Nephron progenitor cell (in vitro differentiated cells): ENCODE measurements at regions not wholly inside any gene's neighbourhood (a gene's known extent, or its start where the extent isn't known, plus 50 kb on each side); places are given as distances from the start of the nearest gene placed in this dataset.

Experiments used
- DNase-seq: peaks from one replicate; pipeline ENCODE4 v3.0.0; 2021
- H3K27ac Mint-ChIP-seq: 2 replicates; pipeline ENCODE4 v1.8.0; 2021; ENCODE audit warnings: mild to moderate bottlenecking, moderate library complexity, mixed read lengths
- H3K27me3 Mint-ChIP-seq: 2 replicates; pipeline ENCODE4 v1.8.0; 2021; ENCODE audit warnings: mild to moderate bottlenecking, low read depth, mixed read lengths; ENCODE audit not compliant: poor library complexity
- H3K36me3 Mint-ChIP-seq: 2 replicates; pipeline ENCODE4 v1.8.0; 2021; ENCODE audit warnings: low read depth, mixed read lengths
- H3K4me1 Mint-ChIP-seq: 2 replicates; pipeline ENCODE4 v1.8.0; 2021; ENCODE audit warnings: mixed read lengths
- H3K4me3 Mint-ChIP-seq: 2 replicates; pipeline ENCODE4 v1.8.0; 2021; ENCODE audit warnings: mild to moderate bottlenecking, moderate library complexity, mixed read lengths
- H3K9me3 Mint-ChIP-seq: 2 replicates; pipeline ENCODE4 v1.8.0; 2021; ENCODE audit warnings: mild to moderate bottlenecking, moderate library complexity, mixed read lengths
- TF ChIP-seq, protein P1 (sequence below): fragments of 200-600 bp; sonication (generic); IDR thresholded peaks from 2 replicates; pipeline ENCODE4 v1.5.0; 2021; ENCODE audit warnings: antibody characterized with exemption

DNA sequence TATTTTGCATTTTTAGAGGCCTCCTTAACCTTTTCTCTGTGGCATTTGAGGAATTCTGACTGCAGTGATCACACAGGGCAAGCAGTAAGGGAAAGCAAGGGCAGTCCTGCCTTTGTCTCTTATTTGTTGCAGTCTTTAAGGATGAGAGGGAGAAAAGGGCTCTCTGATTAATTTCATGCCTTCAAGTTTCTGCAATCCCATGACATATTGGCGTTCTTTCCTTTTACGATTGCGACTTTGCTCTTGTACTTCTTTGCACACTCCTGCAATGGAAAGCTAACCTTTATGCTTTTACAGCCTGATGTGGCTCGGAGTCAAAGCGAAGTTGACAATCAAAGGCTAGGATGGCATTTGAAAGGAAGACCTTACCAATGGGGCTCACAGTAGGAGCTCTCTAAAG lies 698.4 kb downstream of the DNAH5 start:
- Mint-ChIP-seq H3K36me3 (no peaks in the 10 kb centered on the region), H3K4me1 (peaks cover 9% of the 10 kb centered on the region), H3K4me3 (no peak overlapping the region), H3K27ac (peak overlapping the region; percentile 16), H3K9me3 (peaks cover 3% of the 10 kb centered on the region), H3K27me3 (peaks cover 3% of the 10 kb centered on the region)
- TF ChIP-seq, protein P1, sequence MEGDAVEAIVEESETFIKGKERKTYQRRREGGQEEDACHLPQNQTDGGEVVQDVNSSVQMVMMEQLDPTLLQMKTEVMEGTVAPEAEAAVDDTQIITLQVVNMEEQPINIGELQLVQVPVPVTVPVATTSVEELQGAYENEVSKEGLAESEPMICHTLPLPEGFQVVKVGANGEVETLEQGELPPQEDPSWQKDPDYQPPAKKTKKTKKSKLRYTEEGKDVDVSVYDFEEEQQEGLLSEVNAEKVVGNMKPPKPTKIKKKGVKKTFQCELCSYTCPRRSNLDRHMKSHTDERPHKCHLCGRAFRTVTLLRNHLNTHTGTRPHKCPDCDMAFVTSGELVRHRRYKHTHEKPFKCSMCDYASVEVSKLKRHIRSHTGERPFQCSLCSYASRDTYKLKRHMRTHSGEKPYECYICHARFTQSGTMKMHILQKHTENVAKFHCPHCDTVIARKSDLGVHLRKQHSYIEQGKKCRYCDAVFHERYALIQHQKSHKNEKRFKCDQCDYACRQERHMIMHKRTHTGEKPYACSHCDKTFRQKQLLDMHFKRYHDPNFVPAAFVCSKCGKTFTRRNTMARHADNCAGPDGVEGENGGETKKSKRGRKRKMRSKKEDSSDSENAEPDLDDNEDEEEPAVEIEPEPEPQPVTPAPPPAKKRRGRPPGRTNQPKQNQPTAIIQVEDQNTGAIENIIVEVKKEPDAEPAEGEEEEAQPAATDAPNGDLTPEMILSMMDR: no peak
- DNase-seq: no peak

DNA sequence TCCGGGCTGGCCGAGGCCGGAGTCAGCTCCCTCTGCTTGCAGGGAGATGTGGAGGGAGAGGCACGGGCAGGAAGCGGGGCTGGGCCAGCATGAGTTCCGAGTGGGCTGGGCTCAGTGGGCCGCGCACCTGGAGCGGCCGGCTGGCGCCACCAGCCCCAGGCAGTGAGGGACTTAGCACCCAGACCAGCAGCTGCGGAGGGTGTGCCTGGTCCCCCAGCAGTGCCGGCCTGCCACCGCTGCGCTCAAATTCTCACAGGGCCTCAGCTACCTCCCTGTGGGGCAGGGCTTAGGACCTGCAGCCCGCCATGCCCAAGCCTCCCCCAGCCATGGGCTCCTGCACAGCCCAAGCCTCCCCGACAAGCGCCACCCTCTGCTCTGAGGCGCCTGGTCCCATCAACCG lies 700.3 kb downstream of the DNAH5 start:
- H3K4me1 Mint-ChIP-seq: peaks cover 9% of the 10 kb centered on the region
- no peak overlapping the region for H3K4me3 Mint-ChIP-seq
- H3K27me3 Mint-ChIP-seq: peaks cover 3% of the 10 kb centered on the region
- no peak overlapping the region for H3K27ac Mint-ChIP-seq
- peaks cover 3% of the 10 kb centered on the region for H3K9me3 Mint-ChIP-seq
- TF ChIP-seq, protein P1: no peak
- no peak for DNase-seq
- no peaks in the 10 kb centered on the region for H3K36me3 Mint-ChIP-seq

DNA sequence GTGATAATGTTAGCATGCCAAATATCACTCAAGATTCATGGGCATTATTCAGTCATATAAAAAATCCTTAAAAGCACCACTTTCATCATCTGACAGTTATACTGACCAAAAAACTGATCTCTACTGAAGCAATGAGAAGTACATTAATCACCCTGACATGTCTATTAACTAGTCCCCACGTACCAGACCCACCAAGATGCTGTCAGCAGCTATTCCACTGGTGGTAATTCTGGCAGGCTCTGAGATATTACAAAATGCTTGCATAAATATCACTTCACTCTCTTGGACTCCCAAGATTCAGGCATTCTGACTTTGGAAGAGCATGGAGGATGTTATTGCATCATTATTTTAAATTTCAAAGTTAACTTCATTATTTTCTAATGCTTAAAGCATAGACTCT lies 717.0 kb downstream of the DNAH5 start:
- H3K27ac Mint-ChIP-seq: no peak overlapping the region
- H3K4me1 Mint-ChIP-seq: no peaks in the 10 kb centered on the region
- H3K27me3 Mint-ChIP-seq: no peaks in the 10 kb centered on the region
- H3K36me3 Mint-ChIP-seq: no peaks in the 10 kb centered on the region
- TF ChIP-seq, protein P1: no peak
- DNase-seq: no peak
- H3K4me3 Mint-ChIP-seq: no peak overlapping the region
- peaks cover 11% of the 10 kb centered on the region for H3K9me3 Mint-ChIP-seq

DNA sequence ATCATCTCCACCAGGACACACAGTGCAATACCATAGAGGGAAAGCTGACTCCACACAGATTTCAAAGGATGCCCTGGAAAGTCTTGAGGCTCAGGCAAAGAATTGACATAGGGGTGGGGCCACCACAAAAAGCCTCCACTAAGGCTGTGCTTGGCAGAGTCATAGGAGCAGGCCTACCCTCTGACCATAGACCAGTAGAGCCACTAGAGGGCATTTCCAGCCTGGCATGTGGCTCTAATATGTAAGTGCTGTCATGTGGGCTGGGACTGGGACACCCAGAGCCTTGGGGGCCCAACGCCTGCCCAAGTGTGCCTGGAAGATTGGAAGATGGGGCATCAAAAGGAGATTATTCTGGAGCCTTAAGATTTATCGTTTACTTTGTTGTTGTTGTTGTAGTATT lies 726.0 kb downstream of the DNAH5 start:
- H3K9me3 Mint-ChIP-seq: peaks cover 3% of the 10 kb centered on the region
- H3K4me3 Mint-ChIP-seq: no peak overlapping the region
- no peak for DNase-seq
- TF ChIP-seq, protein P1: peak; percentile 10
- no peak overlapping the region for H3K27ac Mint-ChIP-seq
- no peaks in the 10 kb centered on the region for H3K36me3 Mint-ChIP-seq
- H3K27me3 Mint-ChIP-seq: no peaks in the 10 kb centered on the region
- no peaks in the 10 kb centered on the region for H3K4me1 Mint-ChIP-seq

DNA sequence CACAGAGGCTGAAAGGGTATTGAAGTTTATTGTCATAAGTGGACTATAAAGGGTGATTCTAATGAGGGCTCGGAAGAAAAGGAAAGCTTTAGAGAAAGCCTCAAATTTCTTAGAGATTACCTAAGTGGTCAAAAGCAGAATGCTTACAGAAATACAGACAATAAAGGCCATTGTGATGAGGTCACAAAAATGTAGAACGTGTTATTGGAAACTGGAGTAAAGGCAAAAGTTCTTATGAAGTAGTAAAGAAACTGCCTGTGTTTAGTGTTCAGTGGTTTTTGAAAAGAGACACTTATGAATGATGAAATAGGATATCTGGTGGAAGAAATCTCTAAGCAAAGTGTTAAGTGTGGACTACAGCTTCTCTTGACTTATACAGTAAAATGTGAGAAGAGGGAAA lies 726.9 kb downstream of the DNAH5 start:
- H3K27ac Mint-ChIP-seq: no peak overlapping the region

DNA sequence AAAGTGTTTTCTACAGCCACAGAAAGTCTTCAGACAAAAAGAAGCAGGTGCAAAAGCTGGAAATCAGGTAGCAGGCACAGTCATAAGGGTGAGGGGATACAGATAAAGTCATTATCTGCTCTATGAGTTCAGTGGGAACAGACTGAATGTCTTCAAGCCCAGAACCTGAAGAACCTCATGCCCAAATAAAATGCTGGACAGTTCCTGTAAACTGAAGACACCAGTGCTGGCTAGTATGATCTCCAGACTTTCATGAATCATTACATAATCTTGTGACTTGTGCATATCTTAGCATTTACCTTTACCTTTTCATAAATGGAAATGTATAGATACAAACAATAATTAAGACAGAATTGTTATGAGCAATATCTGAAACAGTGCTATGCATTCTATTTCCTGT lies 728.7 kb downstream of the DNAH5 start:
- no peak for DNase-seq
- no peaks in the 10 kb centered on the region for H3K4me1 Mint-ChIP-seq
- TF ChIP-seq, protein P1: no peak

More for the DNA sequence above, 726.9 kb downstream of the DNAH5 start:
- H3K4me3 Mint-ChIP-seq: no peak overlapping the region
- TF ChIP-seq, protein P1: no peak
- H3K36me3 Mint-ChIP-seq: no peaks in the 10 kb centered on the region
- H3K9me3 Mint-ChIP-seq: no peaks in the 10 kb centered on the region
- DNase-seq: no peak
- H3K27me3 Mint-ChIP-seq: no peaks in the 10 kb centered on the region
- no peaks in the 10 kb centered on the region for H3K4me1 Mint-ChIP-seq

More for the DNA sequence above, 728.7 kb downstream of the DNAH5 start:
- H3K27me3 Mint-ChIP-seq: no peaks in the 10 kb centered on the region
- no peaks in the 10 kb centered on the region for H3K9me3 Mint-ChIP-seq
- no peak overlapping the region for H3K27ac Mint-ChIP-seq
- no peaks in the 10 kb centered on the region for H3K36me3 Mint-ChIP-seq
- H3K4me3 Mint-ChIP-seq: no peak overlapping the region
